GM06990 (cell line): ENCODE measurements at regions not wholly inside any gene's neighbourhood (a gene's known extent, or its start where the extent isn't known, plus 50 kb on each side); places are given as distances from the start of the nearest gene placed in this dataset.

Experiments used
- DNase-seq: peaks from one replicate; pipeline ENCODE4 v3.0.0-alpha.2; 2011; ENCODE audit not compliant: insufficient read length; ENCODE audit errors: extremely low read depth
- H3K27me3 ChIP-seq: replicated peaks from 2 replicates; pipeline ENCODE4 v1.6.0; 2011; ENCODE audit warnings: low read length; ENCODE audit not compliant: control insufficient read depth, insufficient read depth
- H3K36me3 ChIP-seq: 2 replicates; pipeline ENCODE4 v1.5.1; 2011; ENCODE audit warnings: low read length; ENCODE audit not compliant: control insufficient read depth, insufficient read depth
- H3K4me3 ChIP-seq: replicated peaks from 2 replicates; pipeline ENCODE4 v1.5.1; 2011; ENCODE audit warnings: low read depth, mild to moderate bottlenecking, control low read depth, low read length
- TF ChIP-seq, protein P1 (sequence below): IDR thresholded peaks from 2 replicates; pipeline ENCODE4 v1.5.1; 2011; ENCODE audit warnings: low read length, control low read depth, mild to moderate bottlenecking, inconsistent platforms; ENCODE audit not compliant: insufficient read depth, poor library complexity, severe bottlenecking

DNA sequence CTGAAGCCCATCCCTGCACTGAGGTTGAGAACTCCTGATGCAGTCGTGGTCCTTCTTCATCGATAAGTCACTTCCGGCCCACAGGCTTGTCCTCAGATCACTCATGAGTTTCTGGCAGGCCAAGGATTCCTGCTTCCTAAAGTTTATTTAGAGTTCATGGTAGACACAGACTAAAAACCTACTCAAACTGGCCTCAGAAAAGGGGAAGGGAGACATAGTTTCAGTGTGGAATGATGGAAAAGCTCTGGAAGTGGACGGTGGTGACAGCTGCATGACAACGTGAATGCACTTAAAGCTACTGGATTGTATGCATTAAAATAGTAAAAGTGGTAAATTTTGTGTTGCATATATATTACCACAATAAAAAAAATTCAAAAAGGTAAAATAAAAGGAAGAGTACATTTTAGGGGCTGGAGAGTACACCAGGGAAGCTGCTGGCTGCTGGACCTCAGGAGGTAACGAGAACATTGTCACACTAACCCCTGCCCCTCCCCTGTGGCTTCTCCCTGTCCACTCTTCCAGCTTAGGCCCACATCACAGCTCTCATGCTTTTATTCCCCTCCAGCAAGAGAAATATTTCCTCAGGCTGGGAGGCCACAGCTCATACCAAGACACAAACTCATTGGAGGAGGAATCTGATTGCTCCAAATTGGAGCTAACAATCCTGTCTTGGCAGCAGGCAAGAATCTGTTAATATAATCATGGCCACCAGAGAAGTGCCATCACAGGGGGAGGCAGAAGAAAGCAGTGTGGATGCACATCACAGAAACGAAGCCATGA lies 741.0 kb downstream of the UQCRFS1 start:
- Histone ChIP-seq H3K36me3 (no peaks in the 10 kb centered on the region), H3K27me3 (no peaks in the 10 kb centered on the region), H3K4me3 (no peak overlapping the region)
- TF ChIP-seq, protein P1, sequence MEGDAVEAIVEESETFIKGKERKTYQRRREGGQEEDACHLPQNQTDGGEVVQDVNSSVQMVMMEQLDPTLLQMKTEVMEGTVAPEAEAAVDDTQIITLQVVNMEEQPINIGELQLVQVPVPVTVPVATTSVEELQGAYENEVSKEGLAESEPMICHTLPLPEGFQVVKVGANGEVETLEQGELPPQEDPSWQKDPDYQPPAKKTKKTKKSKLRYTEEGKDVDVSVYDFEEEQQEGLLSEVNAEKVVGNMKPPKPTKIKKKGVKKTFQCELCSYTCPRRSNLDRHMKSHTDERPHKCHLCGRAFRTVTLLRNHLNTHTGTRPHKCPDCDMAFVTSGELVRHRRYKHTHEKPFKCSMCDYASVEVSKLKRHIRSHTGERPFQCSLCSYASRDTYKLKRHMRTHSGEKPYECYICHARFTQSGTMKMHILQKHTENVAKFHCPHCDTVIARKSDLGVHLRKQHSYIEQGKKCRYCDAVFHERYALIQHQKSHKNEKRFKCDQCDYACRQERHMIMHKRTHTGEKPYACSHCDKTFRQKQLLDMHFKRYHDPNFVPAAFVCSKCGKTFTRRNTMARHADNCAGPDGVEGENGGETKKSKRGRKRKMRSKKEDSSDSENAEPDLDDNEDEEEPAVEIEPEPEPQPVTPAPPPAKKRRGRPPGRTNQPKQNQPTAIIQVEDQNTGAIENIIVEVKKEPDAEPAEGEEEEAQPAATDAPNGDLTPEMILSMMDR = no peak
- DNase-seq = no peak

DNA sequence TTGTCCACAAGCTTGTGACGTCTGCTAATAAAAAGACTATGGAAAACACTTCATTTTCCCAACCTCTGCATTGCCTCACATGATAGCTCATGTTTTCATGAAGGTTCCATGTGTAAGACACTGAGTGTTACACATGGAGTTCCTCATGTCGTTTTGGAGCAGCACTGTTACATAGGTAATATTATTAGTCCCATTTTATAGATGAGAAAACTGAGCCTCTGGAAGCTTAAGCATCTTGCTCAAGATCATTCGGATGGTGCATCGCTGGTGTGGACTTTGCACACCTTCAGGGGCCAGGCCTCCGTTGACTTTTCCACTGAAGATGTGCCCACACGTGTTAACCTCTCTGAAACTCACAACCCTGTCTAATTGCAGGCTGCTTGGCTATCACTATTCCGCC lies 743.4 kb downstream of the UQCRFS1 start:
- no peak for DNase-seq
- no peaks in the 10 kb centered on the region for H3K27me3 ChIP-seq
- no peak overlapping the region for H3K4me3 ChIP-seq
- no peaks in the 10 kb centered on the region for H3K36me3 ChIP-seq
- TF ChIP-seq, protein P1 = no peak

DNA sequence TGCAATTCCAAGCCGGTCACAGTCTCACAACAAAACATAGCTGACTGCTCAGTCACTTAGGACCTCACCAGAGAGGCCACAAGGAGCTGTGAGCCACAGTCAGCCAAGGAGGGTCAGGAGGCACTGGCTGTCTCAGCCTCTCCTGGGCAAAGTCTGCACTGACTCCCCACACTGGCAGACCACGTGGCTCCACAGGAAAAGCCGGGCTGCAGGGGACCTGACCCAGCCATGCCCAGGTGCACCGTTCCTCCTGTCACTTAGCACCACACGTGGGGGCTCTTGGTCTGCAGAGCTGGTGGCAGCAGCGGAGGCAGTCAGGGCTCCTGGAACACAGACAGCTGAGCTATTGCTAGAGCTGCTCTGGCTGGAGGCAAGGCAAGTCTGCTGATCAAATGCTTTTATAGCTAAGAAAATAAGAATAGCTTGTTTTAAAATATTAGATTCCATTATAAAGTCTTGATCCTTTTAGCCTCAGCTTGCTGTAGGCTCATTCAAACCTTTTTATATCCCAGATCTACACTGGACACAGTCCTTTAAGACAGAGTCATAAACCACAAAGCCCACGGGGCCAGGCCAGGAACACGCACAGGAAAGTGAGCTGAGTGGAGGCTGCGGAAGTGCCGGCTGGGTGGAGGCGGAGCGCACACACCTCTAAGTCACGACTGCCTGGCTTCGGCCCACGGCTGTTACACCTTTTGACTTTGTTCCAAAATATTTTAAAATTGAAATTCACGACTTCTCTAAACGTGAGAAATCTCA lies 744.1 kb downstream of the UQCRFS1 start:
- Histone ChIP-seq H3K27me3 (no peaks in the 10 kb centered on the region), H3K4me3 (no peak overlapping the region), H3K36me3 (no peaks in the 10 kb centered on the region)
- TF ChIP-seq, protein P1 = no peak
- peak; percentile 29 for DNase-seq

DNA sequence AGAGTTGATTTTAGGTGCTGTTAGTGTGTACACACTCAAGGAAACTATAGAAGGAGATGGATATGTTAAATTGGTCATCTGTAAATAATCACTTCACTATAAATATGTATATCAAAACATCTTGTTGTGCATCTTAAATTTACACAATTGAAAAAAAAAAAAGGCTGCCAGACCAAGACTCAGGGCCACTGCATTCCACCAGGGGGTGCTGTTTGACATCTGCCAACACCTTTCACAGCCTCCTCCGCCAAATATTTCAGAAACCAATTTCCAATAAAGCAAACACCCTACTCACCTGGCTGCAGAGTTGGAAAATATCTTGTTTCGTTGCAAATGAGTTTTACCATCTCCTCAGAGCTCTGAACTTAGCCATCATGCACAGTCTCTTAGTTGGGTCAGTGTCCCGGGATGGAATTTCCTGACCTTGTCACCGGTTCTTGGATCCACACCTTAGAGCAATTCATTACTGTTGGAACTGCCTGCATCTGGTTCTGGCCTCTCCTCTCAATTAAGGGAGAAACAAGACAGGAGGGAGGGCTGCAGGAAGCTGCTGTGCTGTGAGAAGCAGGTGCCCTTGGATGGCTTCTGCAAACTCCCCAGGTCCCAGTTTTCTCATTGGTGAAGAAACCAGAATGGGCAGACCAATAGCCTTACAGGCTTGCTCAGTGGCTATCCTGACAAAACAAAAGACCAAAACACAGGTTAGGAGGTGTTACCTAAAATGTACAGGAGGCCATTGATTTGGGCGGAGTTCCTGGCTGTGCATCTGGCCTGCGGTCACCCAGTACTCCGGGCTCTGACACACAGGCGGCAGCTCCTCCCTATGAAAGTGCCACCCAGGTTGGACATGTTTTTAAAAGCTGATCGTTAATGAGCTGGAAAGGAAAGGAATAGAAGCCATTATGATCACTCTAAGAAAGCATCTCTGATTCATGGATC lies 746.6 kb downstream of the UQCRFS1 start:
- Histone ChIP-seq H3K27me3 (no peaks in the 10 kb centered on the region), H3K4me3 (no peak overlapping the region), H3K36me3 (no peaks in the 10 kb centered on the region)
- TF ChIP-seq, protein P1 = peak; percentile 78
- DNase-seq = no peak

DNA sequence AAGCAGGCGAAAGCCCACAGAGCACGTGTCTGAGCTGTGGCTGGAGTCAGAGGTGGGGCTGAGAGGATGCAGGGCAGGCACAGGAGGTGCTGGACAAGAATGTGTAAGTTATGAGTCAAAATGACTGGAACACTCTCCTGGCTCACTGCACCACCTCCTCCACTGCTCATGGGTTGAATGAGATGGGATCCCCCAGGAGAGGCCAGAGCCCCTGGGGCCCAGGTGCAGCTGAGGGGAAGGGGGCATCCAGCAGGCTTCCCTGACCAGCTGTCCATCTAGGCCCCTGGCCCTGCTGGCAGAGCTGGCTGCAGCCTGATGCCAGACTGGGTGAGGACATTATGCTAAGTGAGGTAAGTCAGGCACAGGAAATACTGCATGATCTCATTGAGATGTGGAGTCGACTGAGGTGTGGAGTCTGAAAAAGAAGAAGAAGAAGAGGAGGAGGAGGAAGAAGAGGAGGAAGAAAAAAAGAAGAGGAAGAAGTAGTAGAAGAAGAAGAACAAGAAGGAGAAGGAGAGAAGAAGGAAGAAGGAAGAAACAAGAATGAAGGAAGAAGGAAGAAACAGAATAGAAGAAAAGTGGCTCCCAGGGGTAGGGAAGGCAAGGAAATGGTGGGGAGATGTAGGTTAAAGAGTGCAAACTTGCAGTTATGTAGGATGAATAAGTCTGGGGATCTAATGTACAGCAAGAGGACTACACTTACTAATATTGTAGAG lies 747.4 kb downstream of the UQCRFS1 start:
- DNase-seq = no peak

More for the DNA sequence above, 747.4 kb downstream of the UQCRFS1 start:
- Histone ChIP-seq H3K4me3 (no peak overlapping the region), H3K27me3 (no peaks in the 10 kb centered on the region; the same call in 1 of the 2 replicates), H3K36me3 (no peaks in the 10 kb centered on the region)
- TF ChIP-seq, protein P1 = no peak
